HG03521 (cell line): ENCODE measurements at regions not wholly inside any gene's neighbourhood (a gene's known extent, or its start where the extent isn't known, plus 50 kb on each side); places are given as distances from the start of the nearest gene placed in this dataset.
"Not testable (repeated sequence)": the region's sequence is repeated elsewhere in the genome, so short reads cannot be mapped to it uniquely, and the experiment has no call there.

Experiments
- ATAC-seq: cut with Tn5 transposase; IDR thresholded peaks from one replicate; pipeline ENCODE4 v1.9.1; 2021; ENCODE audit warnings: mild to moderate bottlenecking, moderate library complexity; ENCODE audit not compliant: unreplicated experiment

DNA sequence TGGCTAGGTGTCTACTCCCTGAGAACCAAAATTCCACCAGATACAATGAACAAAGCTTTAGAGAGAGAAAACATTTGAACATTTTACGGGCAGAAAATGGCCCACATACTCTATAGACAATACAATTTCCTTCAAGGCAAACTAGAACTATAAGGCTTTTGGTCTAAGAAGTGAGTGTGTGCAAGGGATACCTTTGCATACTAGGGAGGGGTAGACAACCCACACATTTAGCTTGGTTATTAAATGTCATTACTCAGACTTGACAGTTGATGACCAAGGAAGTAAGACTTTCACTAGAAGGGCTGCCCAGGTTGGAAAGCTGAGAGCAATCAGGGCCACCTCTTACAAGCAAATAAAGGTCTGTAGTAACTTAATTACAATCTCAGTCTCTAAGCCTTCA is 64.0 kb upstream of the PLEKHM1 start:
- not testable (repeated sequence) for ATAC-seq

GRCh38 chr17:45558821-45559220 is 68.3 kb upstream of the PLEKHM1 start:
- ATAC-seq, result not testable (repeated sequence)

DNA sequence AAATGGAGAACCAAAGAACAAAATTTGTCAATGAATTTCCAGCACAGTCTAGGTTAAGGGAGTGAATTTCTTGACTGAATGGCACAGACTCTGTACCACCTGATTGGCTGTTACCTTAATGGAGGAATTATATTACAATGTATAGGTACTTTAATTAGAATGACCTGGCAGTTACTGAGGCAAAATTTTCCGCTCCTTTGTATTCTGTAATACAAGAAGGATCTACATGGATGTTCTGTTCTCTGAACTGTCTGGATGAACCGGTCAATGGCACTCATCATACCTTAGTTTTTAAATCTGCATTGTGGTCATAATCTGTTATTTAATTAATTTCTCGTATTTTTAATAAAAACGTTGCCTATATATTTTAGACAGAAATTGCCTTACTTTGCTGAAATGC is 72.3 kb upstream of the PLEKHM1 start:
- ATAC-seq, result not testable (repeated sequence)

DNA sequence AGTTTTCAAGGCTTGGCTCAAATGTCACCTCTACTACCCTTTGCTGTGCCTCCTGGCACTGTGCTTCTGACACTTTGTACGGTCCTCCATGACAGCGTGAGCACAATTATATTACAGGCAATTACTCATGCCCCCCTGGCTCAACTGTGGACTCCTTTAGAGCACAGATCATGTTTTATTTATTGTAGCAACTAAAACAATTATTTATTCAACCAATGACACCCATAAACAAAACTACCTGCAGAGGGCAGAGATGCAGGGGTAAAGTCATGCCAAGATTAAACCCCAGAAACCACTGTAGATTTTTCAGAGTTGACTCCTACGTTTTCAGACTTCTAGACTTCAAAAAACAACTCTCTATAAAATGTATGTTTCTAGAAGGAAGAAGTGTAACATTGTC is 72.8 kb upstream of the PLEKHM1 start:
- ATAC-seq, result not testable (repeated sequence)

DNA sequence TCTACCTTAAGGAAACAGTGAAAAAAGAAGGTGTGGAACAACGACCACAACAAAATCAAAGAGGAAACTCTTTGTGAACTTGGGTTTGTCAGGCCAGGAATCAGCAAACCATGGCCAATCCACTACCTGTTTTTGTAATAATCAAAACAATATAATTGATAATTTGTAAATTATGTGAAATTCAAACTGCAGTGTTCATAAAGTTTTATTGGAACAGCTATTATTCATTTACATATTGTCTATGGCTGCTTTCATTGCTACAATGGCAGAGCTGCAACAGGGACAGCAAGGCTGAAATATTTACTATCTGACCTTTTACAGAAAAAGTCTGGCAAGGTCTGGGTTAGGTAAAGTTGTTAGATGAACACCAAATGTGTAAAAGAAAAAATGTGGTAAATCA is 77.8 kb upstream of the PLEKHM1 start:
- not testable (repeated sequence) for ATAC-seq

DNA sequence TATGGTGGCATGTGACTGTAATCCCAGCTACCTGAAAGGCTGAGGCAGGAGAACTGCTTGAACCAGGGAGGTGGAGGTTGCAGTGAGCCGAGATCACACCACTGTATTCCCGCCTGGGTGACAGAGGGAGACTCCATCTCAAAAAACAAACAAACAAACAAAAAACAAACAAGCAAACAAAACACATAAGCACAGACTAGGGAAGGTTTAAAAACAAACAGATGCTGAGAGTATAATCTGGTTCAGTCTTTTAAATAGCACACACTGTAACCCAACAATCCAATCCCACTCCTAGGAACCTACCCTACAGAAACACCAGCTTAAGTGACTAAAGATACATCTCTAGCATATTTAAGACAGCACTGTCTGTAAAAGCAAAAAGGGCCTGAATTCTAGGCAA is 82.8 kb upstream of the PLEKHM1 start:
- not testable (repeated sequence) for ATAC-seq

GRCh38 chr17:45573924-45574770 is 83.6 kb upstream of the PLEKHM1 start:
- ATAC-seq, result no peak

GRCh38 chr17:45575126-45575885 is 84.8 kb upstream of the PLEKHM1 start:
- ATAC-seq, result no peak

GRCh38 chr17:45576527-45577307 is 86.2 kb upstream of the PLEKHM1 start:
- not testable (repeated sequence) for ATAC-seq

- no peak for ATAC-seq
Observed at GRCh38 chr17:45577571-45578279, 87.2 kb upstream of the PLEKHM1 start.

GRCh38 chr17:45578516-45579455 is 88.3 kb upstream of the PLEKHM1 start:
- ATAC-seq, result no peak

- no peak for ATAC-seq
Observed at GRCh38 chr17:45579529-45580495, 89.3 kb upstream of the PLEKHM1 start.

DNA sequence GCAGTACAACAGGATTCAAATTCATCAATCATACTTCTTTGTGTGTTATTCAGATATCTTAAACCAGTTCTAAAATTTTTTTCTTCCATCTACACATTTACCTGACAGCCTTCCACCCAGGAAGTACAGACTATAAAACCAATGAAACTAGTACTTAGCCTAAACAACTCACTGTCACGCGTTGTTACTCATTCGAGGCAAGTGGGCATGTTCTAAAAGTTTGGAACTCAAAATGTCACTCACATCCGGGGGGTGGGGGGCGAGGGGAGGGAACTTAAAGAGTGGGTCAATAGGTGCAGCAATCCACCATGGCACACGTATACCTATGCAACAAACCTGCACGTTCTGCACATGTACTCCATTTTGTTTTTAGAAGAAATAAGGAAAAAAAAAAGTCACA is 90.4 kb upstream of the PLEKHM1 start:
- no peak for ATAC-seq

DNA sequence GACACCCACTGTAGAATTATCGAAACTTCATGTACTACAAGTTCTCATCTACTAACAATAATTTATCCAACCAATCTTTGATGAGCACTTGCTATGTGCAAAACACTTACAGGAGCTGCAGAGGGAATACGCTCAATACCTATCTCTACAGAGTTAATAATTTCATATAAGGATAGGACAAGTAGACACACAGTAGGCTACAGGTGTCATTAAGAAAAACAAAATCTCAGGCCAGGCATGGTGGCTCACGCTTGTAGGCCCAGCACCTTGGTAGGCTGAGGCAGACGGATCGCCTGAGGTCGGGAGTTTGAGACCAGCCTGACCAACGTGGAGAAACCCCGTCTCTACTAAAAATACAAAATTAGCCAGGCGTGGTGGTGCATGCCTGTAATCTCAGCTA is 91.3 kb upstream of the PLEKHM1 start:
- ATAC-seq, result no peak

DNA sequence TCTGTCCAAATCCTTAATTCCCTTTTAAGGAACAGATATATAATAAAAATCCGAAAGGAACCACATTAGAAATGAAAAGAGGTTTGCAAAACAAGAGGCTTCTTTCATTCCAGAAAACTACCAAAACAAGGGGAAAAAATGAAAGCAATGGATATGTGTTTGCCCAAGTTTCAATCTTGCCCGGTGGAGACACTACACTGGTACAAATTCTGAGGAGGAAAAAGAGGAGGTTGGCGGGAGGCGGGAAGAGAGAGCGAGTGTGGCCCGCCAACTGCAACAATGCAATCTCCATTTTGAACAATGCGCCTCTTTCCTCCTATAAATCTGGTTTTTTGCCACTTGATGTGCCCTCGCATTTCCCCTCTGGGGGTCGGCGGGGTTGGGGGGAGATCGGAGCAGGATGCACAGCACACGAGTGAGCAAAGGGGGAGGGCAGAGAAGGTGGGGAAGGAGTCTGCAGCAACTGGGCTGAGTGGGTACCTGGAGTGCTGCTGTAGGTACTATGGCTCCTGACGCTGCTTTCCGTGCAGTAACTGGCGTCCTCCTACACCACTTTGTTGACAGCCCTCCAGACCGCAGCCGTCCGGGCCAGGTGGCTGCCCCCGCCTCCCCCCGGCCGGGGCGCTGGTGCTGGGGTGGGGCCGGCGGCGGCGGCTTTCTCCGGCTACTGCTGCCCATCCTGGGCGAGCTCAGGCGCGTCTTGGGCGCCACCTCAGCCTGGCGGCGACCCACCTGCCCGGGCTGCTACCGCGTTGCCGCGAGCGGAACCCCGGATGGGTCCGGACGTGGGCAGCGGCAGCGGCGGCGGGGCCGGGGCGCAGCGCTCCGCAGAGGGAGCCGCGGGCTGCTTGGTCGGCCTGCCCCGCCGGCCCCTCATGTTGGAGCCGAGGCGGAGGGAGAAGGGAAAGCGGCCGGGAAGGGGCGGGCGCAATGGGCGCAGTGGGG is 93.8 kb upstream of the PLEKHM1 start:
- ATAC-seq, result peak; percentile 61

DNA sequence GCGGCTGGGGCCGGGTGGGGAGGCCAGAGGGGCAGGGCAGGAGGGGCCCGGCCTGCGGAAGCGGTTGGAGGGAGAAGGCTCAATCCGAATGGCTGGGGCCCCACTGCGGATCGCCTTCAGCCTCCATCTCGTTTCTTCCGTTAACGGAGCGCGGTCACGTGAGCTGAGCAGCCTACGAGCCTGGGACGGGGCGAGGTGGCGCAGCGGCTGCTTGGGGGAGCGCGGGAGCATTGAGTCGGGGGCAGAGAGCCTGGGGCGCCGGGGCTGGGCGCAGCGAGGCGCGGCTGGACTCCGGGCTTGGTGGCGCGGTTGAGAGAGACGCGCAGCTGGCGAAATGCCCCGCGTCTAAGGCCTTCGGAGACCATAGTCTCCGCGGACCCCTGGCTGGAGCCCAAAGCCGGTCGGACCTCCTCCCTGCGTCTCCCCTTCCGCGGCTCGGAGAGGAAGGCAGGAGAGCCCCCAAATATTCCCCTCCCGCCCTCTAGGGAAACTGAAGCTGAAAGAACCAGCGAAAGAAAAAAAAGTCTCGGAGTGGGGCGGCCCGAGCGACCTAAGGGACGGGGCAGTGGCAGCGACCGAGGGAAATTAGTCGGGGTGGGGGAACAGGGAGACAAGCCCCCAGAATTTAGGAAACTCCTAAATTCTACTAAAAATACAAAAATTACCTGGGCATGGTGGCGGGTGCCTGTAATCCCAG is 94.7 kb upstream of the PLEKHM1 start:
- ATAC-seq, result peak; percentile 54
